HG03457 (cell line): ENCODE measurements at regions not wholly inside any gene's neighbourhood (a gene's known extent, or its start where the extent isn't known, plus 50 kb on each side); places are given as distances from the start of the nearest gene placed in this dataset.

ENCODE experiments used
- ATAC-seq: cut with Tn5 transposase; IDR thresholded peaks from one replicate; pipeline ENCODE4 v1.9.1; 2021; ENCODE audit warnings: moderate number of reproducible peaks; ENCODE audit not compliant: unreplicated experiment

DNA sequence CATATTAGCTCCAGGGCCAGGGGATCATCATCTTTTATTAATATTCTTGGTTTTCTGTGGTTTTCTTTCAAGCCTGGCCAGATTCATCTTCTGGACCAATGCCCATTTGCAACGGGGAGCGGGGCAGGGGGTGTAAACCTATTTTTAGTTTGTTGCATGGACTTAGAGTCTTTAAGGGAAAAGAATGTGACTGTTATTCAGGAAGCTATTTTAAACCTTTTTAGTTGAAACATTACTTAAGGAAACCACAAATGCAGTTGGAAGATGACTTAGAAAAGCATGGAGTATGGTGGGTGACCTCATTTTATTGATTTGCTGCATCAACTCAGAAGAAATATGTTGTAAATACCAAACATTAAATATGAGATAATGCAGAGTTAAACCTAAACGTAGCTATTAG lies 368.4 kb upstream of the E2F7 start:
- ATAC-seq: no peak

DNA sequence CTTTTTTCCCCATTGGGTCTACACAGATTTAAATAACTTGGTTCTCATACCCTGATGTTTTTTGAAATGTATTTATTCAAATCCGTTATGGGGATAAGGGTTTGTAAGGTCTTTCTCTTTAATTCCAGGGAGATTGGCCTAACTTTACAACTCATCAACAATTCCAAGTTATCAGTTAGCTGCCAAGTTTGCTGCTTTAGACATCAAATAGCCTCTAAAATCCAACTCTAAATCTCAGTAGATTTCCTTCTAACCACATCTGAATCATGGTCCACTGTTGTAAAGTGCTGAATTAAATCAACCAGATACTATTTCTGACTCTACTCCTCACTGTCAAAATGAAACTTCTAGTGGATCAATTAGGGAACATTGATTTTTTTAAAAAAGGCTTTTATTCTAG lies 364.1 kb upstream of the E2F7 start:
- no peak for ATAC-seq

DNA sequence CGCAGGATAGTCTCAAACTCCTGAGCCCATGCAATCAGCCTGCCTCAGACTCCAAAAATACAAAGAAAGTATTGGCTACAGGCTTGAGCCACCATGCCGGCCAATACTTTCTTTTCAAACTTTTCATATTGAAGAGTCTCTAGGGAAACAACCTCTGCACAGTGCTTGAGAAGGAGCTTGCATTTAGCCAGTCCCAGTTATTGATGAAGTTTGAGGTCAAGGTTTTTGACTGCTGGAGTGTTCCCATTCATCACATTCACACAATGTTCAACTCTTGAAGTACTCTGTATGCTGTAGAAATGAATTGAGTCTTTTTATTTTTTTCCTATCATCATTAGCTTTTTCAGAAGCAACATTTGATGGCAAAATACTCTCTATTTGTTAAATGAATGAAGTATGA lies 355.8 kb upstream of the E2F7 start:
- no peak for ATAC-seq

DNA sequence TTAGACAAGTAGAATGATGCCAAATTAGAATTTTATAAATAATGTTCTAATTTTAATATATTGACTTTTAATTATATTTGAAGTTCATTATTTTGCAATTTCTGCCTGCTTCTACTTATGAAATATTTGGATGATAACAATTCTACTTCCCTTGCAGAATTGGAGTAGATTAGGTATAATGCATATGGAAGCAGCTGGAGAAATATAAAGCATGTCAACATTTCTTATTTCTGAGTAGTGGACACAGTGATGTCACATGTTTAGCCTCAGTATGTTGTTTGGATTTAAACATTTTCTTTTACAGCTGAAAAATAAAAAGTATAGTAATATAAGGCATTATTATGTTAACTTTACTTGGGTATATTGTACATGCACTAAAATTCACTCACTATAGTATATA lies 344.2 kb upstream of the E2F7 start:
- no peak for ATAC-seq

DNA sequence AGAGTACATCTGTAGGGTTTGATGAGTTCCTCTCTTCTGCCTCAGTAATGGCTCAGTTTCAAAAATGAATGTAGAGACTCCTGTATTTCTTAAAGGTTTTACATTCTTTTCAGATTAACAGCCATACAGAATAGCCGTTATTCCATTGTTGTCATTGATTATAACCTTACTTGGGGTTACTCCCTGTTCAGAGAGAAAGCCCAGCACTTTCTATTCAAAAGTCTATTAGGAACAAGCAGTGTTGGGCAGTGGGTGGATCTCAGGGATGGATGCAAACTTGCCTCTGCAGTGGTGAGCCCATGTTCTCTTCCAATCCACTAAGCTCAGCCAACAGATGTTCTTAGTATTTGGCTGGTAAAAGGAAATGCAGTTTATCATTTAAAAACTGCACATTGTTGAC lies 342.6 kb upstream of the E2F7 start:
- ATAC-seq: no peak

DNA sequence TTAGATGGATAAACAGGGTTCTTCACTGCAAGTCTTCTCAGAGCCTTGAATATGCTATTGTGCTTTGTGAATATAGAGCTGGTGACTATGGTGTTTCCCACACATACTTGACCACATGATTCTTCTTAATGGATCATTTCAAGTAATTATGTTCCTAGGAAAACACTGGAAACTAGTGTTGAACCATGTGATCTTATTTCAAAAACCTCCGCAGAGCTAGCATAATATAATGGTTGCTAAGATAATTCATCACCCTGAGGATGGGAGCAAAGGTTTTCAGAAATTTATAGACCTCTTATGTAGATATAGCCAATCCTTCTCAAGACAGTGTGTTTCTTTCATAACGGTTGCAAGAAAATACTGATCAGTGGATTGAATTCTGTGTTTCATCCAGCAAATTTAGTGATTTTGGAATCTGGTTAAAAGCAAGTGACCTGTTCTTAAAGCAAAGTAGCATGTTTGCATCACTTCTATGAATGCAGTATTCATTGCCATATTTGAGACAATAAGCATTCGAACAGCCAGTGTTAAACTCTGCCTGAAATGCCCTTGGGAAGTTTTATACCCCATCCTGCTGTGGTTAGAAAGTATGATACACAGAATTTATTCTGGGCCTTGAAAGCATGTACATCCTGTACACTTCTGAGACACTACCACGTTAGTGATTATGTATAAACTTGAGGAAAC lies 341.0 kb upstream of the E2F7 start:
- ATAC-seq: no peak

DNA sequence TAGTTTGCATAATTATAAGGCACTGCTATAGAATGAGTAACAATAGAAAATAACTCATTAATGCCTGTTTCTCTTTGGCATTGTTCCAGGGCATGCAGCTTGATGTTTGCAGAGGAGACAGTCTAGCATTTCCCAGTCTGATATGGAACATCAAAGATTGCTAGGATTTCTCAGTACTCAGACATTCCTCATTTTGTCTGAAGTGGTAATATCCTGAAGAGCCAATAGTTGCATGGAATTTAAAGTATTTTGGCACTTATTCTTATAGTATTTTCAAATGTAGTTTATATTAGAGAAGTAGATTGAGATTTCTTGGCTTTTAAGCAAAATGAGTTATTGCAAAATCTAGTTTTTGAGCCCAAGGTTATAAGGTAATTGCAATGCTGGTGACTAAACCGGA lies 337.3 kb upstream of the E2F7 start:
- no peak for ATAC-seq

DNA sequence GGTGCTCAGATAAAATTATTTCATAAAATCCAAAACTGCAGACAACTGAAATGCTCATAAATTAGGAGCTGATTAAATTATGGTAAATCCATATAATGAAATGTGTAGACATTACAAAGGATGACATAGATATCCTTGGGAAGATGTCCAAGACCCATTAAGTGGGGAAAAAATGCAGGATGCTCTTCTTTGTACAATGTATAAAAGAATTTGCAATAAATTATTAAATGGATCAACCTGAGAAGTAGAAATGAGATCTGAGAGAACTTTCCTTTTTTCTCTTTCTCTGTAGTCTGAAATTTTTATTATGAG lies 336.4 kb upstream of the E2F7 start:
- no peak for ATAC-seq

DNA sequence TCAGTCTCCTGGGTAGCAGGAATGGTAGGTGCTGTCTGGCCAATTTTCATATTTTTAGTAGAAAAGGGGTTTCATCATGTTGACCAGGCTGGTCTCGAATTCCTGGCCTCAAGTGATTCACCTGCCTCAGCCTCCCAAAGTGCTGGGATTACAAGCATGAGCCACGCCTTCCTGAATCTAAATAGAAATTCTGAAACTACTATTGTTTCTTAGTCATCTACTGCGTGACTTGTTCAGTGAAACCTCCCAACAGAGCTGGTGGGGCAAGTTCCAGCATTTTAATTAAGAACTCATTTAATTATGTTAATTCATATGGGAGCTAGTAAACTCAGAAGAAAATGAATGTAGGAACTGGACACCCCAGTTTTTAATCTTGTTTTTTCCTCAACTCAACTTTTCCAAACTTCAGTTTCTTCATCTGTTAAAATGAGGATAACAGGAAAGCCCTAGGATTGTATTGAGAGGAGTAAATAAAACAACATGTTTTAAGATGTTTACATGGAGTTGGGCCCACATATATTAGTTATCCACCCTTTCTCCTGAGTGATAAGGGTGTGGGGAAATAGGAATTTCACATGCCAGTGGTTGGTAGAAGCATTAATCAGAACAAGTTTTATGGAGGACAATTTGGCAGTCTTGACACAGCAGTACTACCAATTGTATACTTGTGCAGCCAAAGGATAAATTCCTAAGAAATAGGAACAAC lies 335.8 kb upstream of the E2F7 start:
- ATAC-seq: no peak

DNA sequence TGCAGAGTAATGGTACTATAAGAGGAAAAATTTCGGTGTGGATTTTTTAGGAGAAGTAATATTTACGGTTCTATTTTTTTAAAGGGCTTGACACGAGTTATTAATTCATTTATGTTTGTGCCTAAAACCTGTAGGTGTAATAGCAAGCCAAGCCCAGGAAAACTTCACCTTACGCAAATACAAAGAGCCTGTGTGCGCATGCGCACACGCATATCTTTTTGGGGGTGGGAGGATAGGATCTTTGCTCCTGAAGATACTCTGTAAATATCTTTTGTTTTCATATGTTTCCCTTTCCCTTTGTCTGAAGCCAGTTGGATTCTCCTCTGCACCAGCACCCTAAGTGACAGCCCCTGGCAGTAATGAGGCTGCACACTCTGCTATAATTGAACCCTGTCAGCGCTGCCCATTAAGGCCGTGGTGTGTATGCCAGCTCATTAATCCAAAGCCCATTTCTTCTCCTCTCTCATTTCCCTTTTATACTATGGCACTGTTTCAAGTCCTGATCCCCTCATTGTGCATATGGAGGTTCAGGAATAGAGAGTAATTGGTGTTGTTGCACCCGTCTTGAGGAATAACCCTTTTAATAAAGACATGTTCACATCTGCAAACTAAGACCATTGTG lies 327.2 kb upstream of the E2F7 start:
- no peak for ATAC-seq

DNA sequence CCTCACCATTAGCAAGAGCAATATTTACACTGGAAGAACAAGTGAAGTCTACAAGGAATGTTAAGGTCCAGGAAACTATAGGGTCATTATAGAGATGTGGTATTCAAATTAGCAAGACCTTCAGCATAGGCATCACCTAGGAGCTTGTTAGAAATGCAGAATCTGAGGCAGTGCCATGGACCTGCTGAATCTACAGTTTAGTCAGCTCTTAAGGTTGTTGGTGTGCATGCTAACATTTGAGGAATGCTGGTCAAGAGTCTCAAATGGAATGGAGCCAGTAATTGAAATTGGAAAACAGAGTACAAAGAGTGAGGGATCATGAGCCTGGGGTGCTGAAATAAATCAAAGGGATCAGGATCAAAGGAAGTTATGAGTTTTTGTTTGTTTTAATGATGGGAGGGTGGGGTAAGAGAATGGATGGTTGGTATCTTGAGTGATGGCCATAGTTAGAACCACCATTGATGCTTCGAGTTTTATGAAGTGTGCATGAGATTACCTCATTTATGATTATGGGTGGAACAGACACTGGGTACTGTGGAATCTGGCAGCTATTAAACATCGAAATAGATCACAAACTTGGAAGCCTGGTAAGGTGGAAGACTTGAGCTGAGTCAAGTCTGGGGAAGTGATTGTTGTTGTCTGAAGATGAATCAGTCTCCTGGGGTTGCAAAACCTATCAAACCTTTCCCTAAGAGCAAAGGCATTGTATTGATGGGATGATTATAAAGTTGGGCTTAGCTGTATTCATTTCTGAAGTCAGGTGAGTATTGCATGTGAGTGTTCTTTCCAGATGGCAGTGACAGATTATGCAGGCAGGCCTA lies 323.3 kb upstream of the E2F7 start:
- ATAC-seq: no peak

DNA sequence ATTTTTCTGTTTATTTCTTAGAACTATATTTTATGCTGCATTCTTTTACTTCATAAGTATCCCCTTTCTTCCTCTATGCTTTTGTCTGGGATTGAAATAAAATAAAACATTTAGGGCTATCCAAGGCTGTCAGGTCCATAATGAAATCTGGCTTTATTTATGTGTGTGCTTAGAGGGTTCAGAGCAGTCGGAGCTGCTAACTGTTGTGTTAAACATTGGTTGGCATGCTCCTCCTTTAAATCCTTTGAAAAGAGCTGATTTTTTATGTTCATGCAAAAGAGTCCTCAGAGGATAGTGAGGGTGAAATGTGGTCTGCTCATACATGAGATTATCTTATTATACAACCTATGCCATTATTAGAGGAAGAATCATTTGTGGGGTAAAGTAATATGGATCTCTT lies 322.3 kb upstream of the E2F7 start:
- ATAC-seq: no peak

DNA sequence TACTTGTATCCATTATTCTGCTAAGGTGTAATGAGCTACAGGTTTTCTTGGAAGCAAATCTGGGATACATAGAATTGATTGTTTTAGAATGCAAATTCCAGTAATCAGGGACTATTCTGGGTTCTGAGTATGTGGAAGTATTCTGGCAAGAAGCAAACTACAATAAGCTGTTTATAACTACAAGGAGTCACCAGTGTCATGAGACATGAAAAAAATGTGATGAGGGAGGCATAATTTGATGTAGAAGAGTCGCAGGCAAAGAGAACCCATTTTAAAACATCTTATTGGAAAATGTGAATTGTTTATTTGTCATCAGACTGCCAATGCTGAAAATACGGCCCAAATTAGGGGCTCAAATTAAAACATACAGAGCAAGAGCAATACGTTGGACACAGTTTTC lies 321.8 kb upstream of the E2F7 start:
- ATAC-seq: no peak

DNA sequence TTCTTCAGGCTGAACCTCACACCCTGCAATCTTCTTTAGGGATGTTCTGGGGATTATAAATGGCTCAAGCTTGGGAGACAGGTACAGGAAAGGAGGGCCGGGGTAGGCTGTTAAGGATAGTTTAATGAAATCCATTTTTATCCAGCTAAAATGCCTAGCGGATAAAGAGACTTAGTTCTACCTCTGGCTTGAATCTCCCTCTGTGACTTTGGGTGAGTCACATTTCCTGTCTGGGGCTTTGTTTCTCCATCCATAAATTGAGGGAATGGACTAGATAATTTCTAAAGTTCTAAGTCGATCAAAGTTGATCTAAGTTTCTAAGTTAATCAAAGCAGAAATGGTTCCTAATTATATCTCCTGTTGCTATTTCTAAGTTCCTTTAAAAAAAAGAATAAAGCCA lies 319.6 kb upstream of the E2F7 start:
- no peak for ATAC-seq

DNA sequence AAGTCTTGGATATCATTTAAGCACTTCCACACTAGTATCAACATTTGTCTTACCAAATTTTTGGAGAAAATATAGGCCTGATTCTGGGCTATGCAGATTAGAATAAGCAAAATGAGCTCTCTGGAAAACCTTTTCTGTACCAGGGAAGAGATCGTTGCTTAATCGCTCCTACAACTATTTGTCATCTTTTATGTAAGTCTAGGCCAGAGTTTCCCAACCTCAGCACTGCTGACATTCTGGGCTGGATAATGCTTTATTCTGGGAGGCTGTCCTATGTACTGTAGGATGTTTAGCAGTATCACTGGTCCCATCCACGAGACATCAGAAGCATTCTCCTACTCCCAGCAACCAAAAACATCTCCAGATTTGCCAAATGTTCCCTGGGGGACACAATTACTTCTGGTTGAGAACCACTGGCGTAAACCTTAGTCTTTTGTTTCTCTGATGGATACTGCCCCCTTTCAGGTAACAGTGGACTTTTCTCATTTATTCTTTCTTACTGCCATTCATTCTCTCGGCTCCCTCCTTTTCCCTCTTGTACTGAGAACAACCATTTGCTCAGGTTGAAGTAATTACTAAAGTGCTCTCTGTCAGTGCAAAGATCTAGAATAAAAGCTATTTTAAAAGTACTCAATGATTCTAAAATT lies 316.9 kb upstream of the E2F7 start:
- ATAC-seq: no peak

DNA sequence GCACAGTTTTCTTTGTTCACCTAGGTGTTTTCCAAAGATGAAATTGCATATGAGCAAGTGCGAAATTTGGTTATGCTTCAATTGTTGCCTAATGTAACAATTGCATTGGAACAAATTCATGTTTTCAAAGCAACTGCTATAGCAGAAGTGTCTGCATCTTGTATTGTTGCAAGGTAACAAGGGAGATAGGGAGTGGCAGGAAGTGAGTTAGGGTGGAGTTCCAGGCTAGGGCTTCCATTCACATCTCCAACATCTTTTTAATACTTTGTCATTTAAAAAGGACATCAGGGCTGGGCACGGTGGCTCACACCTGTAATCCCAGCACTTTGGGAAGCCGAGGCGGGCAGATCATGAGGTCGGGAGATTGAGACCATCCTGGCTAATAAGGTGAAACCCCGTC lies 312.3 kb upstream of the E2F7 start:
- no peak for ATAC-seq

DNA sequence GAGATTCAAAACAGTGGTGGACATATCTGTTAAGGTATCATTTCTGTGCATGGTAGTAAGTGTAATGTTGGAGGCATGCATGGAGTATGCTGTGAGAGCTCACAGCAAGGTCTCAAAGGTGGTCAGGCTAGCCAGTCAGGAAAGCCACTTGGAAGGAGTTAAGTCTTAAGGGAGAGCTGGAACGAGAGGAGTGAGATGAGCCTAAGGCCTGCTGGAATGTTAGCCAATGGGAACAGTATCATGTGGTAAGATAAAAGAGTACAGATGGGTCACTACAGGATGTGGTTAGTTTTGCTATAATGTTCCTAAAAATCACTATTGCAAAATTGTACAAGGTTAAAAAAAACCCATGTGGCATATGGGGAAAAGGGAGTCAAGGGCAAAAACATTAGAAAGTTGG lies 311.7 kb upstream of the E2F7 start:
- no peak for ATAC-seq

DNA sequence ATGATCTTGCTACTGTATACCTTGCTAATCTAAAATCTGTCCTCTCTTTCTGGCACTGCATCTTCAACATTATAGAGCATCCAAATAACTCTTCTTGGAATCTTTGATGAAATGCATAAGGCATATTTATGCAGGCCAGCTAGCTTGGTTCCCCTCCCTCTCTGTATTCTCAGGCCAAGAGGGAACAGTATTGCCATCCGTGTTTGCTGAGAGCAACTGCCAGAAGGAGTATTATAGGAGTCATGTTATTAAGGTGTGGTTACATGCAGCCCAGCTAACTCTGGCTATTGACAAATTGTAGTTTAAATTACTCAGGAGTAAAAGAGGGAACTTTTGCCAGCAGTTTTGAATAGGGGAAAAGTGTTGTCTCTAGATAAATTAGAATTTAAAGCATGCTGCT lies 309.3 kb upstream of the E2F7 start:
- no peak for ATAC-seq

DNA sequence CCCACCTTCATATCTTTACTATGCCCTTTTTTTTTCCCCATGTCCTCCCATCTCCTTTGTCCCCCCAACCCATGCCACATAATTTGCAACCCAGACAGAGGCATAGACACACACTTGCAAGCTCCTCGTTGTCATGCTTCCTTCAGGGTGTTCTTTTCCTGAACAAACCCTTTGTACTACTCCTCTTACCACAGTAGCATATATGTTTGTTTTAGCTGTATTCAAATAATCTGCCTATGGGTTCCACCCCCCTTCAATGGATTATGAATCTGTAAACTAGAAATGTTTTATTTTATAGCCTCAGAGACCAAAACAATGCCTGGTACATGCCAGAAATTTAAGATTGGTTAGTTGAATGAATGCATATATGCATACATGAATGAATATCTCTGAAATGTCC lies 307.1 kb upstream of the E2F7 start:
- ATAC-seq: no peak

DNA sequence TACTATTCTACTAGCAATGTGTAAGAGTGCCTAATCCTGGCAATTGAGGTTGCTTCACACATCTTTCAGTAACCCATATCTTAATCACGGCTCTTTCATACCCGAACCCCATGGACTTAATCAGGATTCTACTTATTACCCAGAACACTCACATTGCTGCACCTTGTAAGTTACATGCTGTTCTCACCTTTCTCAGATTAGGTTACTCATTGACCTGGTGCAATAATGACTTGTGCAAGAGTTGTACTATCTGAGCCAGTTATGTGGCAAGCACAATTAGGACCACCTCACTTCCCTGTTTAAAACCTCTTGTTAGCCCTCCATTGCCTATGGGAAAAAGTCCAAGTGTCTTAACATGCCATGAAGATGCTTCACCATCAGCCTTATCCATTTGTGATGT lies 306.7 kb upstream of the E2F7 start:
- no peak for ATAC-seq

DNA sequence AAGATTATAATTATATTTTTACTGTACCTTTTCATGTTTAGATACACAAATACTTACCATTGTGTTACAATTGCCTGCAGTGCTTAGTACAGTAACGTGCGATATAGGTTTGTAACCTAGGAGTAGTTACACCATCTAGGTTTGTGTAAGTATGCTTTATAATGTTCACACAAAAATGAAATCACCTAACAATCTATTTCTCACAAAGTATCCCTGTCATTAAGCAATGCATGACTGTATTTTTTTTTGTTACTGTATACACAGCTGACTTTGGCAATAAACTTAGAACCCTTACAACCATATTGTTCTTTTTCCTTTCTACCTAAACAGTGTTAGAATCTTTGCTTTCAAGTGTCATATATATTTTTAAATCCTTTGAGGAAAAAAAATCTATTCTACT lies 303.0 kb upstream of the E2F7 start:
- no peak for ATAC-seq
